Left ventricle myocardium inferior (tissue), 1 donor: ENCODE measurements at regions not wholly inside any gene's neighbourhood (a gene's known extent, or its start where the extent isn't known, plus 50 kb on each side); places are given as distances from the start of the nearest gene placed in this dataset.

ENCODE experiments used
- DNase-seq: peaks from one replicate; pipeline ENCODE4 v3.0.0-alpha.2; 2020
- H3K27ac ChIP-seq: fragments of 200-600 bp; replicated peaks from 2 replicates; pipeline ENCODE4 v1.8.0; 2021
- H3K27me3 ChIP-seq: fragments of 200-600 bp; 2 replicates; pipeline ENCODE4 v1.8.0; 2021; ENCODE audit warnings: low read depth
- H3K36me3 ChIP-seq: fragments of 200-600 bp; 2 replicates; pipeline ENCODE4 v1.8.0; 2021
- H3K4me1 ChIP-seq: fragments of 200-600 bp; 2 replicates; pipeline ENCODE4 v1.8.0; 2021
- H3K4me3 ChIP-seq: fragments of 200-600 bp; 2 replicates; pipeline ENCODE4 v1.8.0; 2021; ENCODE audit warnings: mild to moderate bottlenecking, moderate library complexity
- H3K9me3 ChIP-seq: fragments of 200-600 bp; replicated peaks from 2 replicates; pipeline ENCODE4 v1.8.0; 2021
- intact Hi-C: fragments of 100-400 bp; cut with micrococcal nuclease; formaldehyde crosslinking; loops from one replicate; pipeline ENCODE4 v1.11.0; 2022
- TF ChIP-seq, protein P1 (sequence below): fragments of 200-600 bp; IDR thresholded peaks from 2 replicates; pipeline ENCODE4 v1.8.0; 2021; ENCODE audit warnings: antibody characterized with exemption, mild to moderate bottlenecking, borderline replicate concordance
- donor health status: DM: no; HTN: yes; CAD: no; lungs with severe emphysema.

DNA sequence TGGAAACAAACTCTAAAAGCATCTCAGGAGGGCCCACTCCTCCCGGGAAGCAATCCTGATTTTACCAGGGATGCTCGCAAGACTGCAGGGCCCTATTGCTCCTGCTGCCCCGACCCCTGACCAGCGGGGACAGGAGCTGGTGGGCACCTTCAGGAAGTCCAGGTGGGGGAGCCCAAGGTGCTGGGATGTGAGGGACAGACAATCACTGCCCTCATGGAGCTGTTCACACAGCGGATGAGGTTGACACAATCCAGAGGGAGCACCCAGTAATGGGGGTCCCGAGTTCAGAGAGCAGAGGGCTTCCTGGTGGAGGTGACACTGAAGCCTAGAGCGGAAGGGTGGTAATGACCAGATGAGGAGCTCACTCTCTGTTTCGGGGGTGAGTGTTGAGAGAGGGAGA lies 126.2 kb downstream of the FOXL1 start:
- H3K36me3 ChIP-seq, result no peaks in the 10 kb centered on the region
- H3K4me1 ChIP-seq, result no peaks in the 10 kb centered on the region
- H3K27me3 ChIP-seq, result peaks cover 50% of the 10 kb centered on the region
- H3K4me3 ChIP-seq, result no peak overlapping the region
- no peak overlapping the region for H3K27ac ChIP-seq
- H3K9me3 ChIP-seq, result peaks cover 5% of the 10 kb centered on the region
- DNase-seq, result no peak
- TF ChIP-seq, protein P1, sequence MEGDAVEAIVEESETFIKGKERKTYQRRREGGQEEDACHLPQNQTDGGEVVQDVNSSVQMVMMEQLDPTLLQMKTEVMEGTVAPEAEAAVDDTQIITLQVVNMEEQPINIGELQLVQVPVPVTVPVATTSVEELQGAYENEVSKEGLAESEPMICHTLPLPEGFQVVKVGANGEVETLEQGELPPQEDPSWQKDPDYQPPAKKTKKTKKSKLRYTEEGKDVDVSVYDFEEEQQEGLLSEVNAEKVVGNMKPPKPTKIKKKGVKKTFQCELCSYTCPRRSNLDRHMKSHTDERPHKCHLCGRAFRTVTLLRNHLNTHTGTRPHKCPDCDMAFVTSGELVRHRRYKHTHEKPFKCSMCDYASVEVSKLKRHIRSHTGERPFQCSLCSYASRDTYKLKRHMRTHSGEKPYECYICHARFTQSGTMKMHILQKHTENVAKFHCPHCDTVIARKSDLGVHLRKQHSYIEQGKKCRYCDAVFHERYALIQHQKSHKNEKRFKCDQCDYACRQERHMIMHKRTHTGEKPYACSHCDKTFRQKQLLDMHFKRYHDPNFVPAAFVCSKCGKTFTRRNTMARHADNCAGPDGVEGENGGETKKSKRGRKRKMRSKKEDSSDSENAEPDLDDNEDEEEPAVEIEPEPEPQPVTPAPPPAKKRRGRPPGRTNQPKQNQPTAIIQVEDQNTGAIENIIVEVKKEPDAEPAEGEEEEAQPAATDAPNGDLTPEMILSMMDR, result no peak
- intact Hi-C loops, result no loop called here

DNA sequence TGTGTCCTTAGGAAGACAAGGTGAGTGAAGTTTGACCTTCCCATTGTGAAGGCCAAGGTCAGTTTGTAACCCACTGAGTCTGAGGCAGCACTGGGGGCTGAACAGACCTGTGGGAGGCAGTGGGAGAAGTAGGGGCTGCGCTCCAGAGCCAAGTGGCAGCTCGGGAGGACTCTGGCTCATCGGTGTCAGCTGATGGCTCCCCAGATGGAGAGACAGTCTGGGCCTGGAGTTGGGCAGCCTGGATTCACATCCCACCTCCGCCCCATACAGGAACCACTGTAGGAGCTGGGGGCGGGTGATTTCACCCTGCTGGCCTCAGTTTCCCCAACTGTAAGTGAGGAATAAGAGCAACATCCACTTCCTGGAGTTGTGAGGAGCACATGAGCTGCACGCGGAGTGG lies 128.4 kb downstream of the FOXL1 start:
- Histone ChIP-seq H3K27ac (no peak overlapping the region), H3K4me1 (no peaks in the 10 kb centered on the region), H3K36me3 (no peaks in the 10 kb centered on the region), H3K4me3 (no peak overlapping the region), H3K9me3 (peaks cover 5% of the 10 kb centered on the region), H3K27me3 (peaks cover 57% of the 10 kb centered on the region)
- DNase-seq, result no peak
- TF ChIP-seq, protein P1, result no peak
- intact Hi-C loops, result no loop called here

DNA sequence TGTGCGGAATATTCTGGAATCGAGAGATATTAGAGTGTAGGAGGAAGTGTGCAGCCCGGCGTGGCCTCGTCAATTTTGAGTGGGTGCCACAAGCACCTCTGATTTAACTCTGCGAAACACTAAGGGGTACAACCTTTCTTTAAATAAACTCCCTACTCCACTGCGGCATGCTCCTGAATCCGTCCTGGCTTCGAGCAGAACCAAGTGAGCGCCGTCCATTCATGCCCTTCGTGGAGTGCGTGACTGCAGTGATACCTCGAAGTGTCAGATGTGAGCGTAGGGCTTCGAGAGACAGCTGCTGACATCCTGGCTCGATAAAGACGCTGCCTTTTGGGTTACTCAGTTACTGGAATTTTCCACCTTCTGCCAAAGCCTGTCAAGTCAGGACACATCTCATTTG lies 128.8 kb downstream of the FOXL1 start:
- Histone ChIP-seq H3K27ac (no peak overlapping the region), H3K36me3 (no peaks in the 10 kb centered on the region), H3K9me3 (peaks cover 5% of the 10 kb centered on the region), H3K4me1 (no peaks in the 10 kb centered on the region), H3K4me3 (no peak overlapping the region), H3K27me3 (peaks cover 61% of the 10 kb centered on the region)
- DNase-seq, result no peak
- intact Hi-C loops, result no loop called here
- TF ChIP-seq, protein P1, result no peak

DNA sequence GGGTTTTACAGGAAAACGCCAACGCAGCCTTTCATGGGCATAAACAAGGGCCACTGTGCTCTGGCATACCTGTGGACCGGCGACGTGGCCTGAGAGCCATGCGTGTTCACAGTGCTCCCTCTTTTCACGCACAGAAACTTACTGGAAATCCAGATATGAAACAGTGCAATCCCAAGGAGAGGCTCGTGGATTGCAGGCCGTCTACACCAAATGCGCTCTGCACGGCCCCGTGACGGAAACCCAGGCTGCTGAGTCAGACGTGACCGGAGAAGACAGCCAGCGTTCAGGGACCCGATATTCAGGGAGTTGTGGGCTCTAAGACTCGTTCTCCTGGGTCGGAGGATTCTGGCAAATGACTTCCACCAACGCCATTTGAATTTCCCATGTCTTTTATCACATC lies 129.2 kb downstream of the FOXL1 start:
- Histone ChIP-seq H3K9me3 (peaks cover 5% of the 10 kb centered on the region), H3K27ac (no peak overlapping the region), H3K27me3 (peaks cover 65% of the 10 kb centered on the region), H3K4me3 (no peak overlapping the region), H3K36me3 (no peaks in the 10 kb centered on the region), H3K4me1 (no peaks in the 10 kb centered on the region)
- TF ChIP-seq, protein P1, result no peak
- no peak for DNase-seq
- intact Hi-C loops, result no loop called here

DNA sequence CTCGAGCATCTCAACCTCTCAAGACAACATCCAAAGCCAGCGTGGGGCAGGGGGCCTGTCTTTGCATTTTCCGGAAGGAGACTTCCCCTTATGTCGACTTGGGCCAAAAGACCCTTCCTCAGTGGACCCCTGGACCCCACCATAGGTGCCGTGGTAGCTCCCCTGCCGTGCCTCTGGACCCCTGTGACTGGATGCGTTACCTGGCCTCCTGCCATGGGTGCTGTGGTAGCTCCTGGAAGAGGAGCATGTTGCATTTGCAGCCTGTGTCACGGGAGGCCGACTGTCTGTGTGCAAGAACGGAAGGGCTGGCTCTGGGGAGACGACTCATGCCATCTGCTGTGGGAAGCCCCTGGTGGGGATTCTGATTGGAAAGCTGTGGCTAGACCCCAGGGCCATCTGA lies 130.1 kb downstream of the FOXL1 start:
- peaks cover 5% of the 10 kb centered on the region for H3K9me3 ChIP-seq
- intact Hi-C loops, result no loop called here
- no peak overlapping the region for H3K27ac ChIP-seq
- no peak overlapping the region for H3K4me3 ChIP-seq
- TF ChIP-seq, protein P1, result no peak
- peaks cover 74% of the 10 kb centered on the region for H3K27me3 ChIP-seq
- no peak for DNase-seq
- no peaks in the 10 kb centered on the region for H3K4me1 ChIP-seq
- no peaks in the 10 kb centered on the region for H3K36me3 ChIP-seq

DNA sequence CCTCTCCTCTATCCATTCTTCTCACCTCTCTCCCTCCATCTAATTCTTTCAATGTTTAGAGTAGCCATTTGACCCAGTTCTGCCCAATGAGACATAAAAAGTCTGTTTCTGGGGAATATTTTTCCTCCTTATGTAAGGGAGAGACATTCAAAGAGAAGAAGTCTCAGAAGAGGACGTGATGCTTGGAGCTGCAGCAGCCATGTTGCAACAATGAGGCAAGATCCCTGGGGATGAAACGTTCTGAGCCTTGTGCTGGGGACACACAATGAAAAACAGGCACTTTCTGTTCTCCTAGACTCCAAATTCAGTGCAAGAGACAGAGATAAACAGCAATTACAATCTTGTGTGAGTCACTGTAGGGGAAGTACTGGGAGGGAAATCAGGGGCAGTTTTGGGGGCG lies 130.8 kb downstream of the FOXL1 start:
- H3K27me3 ChIP-seq, result peaks cover 73% of the 10 kb centered on the region
- no peak overlapping the region for H3K4me3 ChIP-seq
- TF ChIP-seq, protein P1, result no peak
- no peak for DNase-seq
- intact Hi-C loops, result no loop called here
- H3K27ac ChIP-seq, result no peak overlapping the region
- no peaks in the 10 kb centered on the region for H3K4me1 ChIP-seq
- peaks cover 5% of the 10 kb centered on the region for H3K9me3 ChIP-seq
- H3K36me3 ChIP-seq, result no peaks in the 10 kb centered on the region
